VCaP (cell line): ENCODE measurements at regions not wholly inside any gene's neighbourhood (a gene's known extent, or its start where the extent isn't known, plus 50 kb on each side); places are given as distances from the start of the nearest gene placed in this dataset.

Source experiments
- H3K27ac ChIP-seq: fragments of 450-650 bp; 2 replicates; pipeline ENCODE4 v1.5.1; 2017
- TF ChIP-seq, protein P1 (sequence below): fragments of 450-650 bp; conservative IDR thresholded peaks from 2 replicates; pipeline ENCODE4 v1.5.1; 2017; ENCODE audit warnings: mild to moderate bottlenecking, moderate library complexity

DNA sequence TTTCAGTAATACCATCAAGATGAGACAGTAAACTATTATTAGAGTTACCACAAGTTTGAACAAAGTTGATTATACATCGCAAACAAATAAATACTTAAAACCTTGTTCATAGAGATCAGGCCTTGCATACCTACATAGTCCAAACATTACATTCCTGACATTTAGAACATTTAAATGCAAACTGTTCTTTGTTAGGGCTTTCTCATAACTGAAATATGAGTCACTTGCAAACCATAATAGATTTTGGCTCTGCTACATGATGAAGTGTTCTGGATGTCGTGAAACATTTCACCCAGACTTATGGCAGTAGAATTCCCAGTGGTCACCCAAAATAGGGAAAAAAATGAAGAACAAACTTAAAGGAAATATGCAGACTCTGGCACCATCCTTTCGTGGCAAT lies 75.0 kb downstream of the FAT4 start:
- TF ChIP-seq, protein P1, sequence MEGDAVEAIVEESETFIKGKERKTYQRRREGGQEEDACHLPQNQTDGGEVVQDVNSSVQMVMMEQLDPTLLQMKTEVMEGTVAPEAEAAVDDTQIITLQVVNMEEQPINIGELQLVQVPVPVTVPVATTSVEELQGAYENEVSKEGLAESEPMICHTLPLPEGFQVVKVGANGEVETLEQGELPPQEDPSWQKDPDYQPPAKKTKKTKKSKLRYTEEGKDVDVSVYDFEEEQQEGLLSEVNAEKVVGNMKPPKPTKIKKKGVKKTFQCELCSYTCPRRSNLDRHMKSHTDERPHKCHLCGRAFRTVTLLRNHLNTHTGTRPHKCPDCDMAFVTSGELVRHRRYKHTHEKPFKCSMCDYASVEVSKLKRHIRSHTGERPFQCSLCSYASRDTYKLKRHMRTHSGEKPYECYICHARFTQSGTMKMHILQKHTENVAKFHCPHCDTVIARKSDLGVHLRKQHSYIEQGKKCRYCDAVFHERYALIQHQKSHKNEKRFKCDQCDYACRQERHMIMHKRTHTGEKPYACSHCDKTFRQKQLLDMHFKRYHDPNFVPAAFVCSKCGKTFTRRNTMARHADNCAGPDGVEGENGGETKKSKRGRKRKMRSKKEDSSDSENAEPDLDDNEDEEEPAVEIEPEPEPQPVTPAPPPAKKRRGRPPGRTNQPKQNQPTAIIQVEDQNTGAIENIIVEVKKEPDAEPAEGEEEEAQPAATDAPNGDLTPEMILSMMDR, result no peak
- no peak overlapping the region for H3K27ac ChIP-seq

- no peak overlapping the region for H3K27ac ChIP-seq
- TF ChIP-seq, protein P1, result no peak
Measured at GRCh38 chr4:125390126-125390525, 75.4 kb downstream of the FAT4 start.

DNA sequence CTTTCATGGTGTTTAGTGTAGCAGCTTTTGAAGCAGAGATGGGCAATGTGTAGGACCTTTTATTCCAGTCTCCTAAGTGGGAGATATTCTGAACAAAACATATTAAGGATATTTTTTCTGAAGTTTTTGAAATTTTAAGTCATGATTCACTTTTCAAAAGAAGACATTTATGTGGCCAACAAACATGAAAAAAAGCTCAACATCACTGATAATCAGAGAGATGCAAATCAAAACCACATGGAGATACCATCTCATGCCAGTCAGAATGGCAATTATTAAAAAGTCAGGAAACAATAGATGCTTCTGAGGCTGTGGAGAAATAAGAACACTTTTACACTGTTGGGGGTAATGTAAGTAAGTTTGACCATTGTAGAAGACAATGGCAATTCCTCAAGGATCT lies 76.0 kb downstream of the FAT4 start:
- H3K27ac ChIP-seq, result no peak overlapping the region
- TF ChIP-seq, protein P1, result no peak

DNA sequence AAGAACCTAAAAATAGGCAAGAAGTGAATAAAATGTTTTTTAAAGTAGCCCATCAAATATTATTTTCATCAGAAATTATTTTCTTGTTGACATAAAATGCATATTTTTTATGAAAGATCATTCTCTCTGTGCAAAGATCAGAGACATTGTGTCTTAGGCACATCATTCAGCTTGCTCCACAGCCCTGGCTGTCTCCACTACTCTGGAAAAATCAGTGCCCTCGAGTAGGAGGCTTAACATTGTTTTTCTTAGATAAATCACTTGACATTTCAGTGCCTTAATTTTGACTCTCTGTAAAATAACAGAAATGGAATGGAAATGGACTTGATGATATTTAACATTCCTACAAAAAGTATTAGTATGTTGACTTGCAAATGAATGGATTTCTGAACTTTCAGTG lies 77.9 kb downstream of the FAT4 start:
- TF ChIP-seq, protein P1, result no peak
- H3K27ac ChIP-seq, result no peak overlapping the region

DNA sequence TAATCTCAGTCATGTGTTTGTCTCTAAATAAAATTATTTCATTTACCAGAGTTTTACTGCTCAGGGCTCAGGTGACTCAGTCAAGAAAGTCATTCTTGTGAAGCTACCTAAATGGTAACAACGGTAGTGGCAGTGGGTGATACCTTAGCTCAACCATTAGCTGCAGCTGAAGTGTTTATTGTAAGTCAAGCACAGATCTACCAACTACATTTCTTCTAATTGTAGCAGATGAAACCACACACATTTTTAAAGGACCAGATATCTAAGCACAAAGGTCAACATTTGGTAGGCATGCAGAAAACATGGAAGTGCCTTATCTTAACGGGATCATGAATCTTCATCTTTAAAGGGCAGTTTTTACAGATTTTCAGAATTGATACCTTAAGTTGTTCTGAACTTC lies 79.1 kb downstream of the FAT4 start:
- TF ChIP-seq, protein P1, result no peak
- no peak overlapping the region for H3K27ac ChIP-seq

DNA sequence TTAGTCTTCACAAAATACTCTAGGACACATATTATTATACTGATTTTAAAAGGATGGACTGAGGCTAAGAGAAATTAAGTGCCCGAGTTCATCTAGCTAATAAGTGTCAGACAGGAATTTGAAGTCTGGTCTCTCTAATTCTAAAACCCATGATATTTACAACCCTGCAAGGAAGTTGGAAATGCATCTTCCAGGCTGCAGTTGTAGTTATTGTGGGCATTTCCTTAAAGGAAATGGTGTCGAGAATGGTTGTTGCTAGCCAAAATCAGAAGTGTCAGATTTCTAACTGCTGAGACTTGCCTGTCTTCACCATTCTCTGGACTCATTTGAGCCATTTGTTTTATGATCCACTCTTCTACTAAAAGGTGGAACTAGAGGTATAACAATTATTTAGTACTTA lies 82.5 kb downstream of the FAT4 start:
- H3K27ac ChIP-seq, result no peak overlapping the region
- TF ChIP-seq, protein P1, result no peak

DNA sequence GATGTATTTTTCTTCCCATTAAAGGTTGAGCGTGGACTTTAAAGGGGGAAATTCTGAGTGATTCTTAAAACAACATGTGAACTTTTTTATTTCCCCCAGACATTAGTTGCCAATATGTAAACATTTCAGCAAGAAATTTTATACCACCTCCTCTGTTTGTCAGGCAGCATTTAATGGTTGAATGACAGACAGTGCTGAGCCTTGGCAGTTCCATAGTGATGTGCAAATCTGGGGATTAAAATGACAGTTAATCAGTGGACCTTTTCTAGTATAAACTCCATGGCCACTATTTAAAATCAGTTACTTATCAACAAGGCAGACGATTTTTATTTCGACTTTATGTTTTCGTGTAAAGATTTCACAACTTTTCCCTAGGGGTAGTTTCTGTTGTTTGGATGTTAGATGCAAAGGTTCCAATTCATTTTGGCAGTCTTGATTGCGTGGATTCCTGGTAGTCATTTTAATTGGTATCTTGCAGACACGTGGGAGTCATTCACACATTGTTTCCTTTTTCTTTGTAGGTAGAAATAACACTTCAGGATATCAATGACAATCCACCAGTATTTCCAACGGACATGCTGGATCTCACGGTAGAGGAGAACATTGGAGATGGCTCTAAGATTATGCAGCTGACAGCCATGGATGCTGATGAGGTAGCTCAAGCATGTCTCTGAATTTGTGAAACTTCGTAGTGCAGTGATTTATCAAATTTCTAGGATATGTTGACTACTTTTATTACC lies 83.7 kb downstream of the FAT4 start:
- no peak overlapping the region for H3K27ac ChIP-seq
- TF ChIP-seq, protein P1, result no peak
